LHCN-M2 (cell line): ENCODE measurements at regions not wholly inside any gene's neighbourhood (a gene's known extent, or its start where the extent isn't known, plus 50 kb on each side); places are given as distances from the start of the nearest gene placed in this dataset.
"Not testable (repeated sequence)": the region's sequence is repeated elsewhere in the genome, so short reads cannot be mapped to it uniquely, and the experiment has no call there.

Experiments used
- DNase-seq: peaks from one replicate; pipeline ENCODE4 v3.0.0-alpha.2; 2012; ENCODE audit warnings: low read depth

DNA sequence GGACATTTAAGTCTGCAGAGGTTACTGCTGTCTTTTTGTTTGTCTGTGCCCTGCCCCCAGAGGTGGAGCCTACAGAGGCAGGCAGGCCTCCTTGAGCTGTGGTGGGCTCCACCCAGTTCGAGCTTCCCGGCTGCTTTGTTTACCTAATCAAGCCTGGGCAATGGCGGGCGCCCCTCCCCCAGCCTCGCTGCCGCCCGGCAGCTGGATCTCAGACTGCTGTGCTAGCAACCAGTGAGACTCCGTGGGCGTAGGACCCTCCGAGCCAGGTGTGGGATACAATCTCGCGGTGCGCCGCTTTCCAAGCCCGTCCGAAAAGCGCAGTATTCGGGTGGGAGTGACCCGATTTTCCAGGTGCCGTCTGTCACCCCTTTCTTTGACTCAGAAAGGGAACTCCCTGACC lies 198.4 kb upstream of the FERMT1 start:
- DNase-seq, result not testable (repeated sequence)

DNA sequence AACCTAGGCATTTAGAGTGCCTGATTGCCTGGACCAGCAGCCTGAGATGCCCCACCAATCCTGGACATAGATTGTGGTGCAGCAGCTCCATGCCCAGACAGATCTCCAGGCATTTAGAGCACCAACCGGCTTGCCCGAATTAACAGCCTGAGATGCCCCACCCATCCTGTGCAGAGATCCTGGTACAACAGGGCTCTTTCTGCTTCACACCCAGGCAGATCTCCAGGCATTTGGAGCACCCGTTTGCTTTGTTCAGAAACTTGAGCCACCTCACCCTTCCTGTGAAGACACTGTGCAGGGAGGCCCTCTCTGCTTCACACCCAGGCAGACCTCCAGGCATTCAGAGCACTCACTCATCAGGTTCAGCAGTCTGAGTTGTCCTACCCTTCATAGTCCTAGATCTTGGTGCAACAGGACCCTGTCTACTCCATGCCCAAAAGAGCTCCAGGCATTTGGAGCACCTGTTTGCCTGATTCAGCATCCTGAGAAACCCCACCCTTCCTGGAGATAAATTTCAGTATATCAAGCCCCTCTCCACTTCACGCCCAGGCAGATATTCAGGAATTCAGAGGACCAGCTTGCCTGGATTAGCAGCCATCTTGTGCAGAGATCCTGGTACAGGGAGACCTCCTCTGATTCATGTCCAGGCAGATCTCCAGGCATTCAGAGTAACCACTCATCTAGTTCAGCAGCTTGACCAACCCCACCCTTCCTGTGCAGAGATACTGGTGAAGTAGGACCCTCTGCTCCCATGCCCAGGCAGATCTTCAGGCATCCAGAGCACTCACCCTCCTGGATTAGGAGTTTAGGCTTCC lies 189.2 kb upstream of the FERMT1 start:
- no peak for DNase-seq

DNA sequence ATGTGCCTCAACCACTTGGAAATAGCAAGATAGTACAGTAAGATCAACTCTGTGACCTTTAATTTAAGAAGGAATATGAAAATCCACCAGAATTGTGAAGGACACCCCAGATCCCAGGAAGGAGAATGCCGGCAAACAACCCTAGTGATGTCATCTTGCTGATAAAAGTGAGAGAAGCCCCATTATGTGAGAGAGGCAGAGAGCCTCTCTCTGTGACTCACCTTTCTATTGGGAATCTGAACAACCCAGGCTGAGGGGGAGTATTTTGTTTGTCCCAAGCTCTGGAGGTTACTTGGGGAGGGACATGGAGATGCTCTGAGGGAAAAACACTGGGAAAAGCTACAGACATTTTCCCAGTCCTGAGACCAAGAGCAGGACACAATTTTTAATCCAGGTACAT lies 188.3 kb upstream of the FERMT1 start:
- DNase-seq, result no peak

DNA sequence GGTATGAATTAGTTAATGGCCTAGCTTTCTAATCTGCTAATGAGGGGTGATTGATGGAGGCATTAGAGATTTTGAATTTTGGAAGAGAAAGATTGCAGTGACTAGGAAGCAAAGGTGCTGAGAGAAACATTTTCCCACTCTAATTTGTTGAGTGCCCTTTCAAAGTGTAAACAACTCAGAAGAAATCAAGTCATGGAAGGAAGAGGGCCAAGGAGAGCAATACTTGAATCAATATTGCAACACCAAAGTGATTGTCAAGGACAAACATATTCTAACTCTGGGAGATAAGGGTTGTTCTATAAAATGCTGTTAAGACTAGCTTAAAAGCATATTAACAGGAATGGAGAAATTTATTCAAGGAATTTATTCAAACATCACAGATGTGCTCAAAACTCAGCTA lies 182.7 kb upstream of the FERMT1 start:
- no peak for DNase-seq

DNA sequence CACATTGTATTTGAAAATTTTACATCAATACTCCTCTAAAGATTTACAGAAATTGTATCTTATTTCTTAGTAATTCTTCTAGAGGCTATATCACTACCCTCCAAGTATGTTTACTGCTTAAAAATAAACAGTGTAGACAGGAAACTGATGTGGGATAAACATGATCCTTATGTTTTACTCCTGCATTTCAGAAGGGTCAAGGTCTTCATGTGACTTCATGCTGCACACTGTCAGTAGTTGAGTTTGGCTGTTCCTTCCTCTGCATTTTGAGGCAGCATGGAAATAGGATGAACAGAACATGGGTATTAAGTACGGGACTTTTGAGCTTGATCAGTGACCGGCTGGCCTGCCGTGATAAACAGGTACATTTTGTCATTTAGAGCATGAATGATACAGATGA lies 179.2 kb upstream of the FERMT1 start:
- no peak for DNase-seq

DNA sequence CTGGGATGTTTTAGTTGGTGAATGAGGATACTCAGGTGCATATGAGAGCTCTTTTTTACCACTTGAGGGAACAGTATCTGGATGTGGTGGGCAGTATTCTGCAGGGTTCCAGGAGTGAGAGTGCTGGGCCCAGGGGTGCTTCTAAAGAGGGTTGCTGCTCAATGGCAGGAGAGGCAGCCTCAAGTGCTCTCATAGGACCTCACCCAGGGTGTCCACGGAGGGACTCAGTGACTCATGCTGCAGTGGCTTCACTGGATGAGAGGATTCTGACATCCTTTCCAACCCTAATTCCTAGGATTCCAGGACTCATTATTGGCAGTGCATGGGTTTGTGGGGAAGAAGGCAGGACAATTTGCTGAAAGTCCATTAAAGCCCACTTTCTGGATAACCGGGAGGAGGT lies 176.6 kb upstream of the FERMT1 start:
- no peak for DNase-seq

DNA sequence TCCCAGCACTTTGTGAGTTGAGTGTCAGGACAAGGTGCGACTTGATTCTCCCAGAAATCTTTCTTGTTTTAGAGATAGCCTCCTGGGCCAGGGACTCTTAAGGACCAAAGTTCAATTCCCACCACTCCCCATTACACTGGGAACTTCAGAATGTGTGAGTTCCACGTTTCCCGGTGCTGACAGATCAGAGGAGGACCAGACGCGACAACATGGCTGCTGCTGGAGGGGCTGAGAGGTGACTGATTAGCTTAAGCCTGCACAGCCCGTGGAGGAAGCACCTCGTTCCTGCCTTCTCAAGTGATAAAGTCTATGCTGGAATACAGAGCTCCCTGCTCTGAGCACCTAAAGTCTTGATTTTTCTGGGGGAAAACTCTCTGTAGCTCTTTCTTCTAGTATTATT lies 175.2 kb upstream of the FERMT1 start:
- DNase-seq, result no peak

DNA sequence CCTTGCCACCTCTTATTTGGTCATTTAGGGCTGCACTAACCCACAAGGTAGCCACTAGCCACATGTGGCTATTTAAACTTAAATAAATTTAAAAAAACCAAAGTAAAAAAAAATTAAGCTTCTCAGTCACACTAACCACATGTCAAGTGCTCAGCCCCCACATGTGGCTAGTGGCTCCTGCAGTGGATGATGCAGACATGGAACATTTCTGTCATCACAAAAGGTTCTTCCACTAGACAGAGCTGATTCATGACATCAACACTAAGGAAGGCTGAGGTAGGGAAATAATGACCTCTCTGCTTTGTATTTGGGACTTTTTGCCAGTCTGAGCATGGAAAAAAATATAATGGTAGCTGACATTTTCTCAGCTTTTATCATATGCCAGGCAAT lies 173.0 kb upstream of the FERMT1 start:
- DNase-seq, result no peak

DNA sequence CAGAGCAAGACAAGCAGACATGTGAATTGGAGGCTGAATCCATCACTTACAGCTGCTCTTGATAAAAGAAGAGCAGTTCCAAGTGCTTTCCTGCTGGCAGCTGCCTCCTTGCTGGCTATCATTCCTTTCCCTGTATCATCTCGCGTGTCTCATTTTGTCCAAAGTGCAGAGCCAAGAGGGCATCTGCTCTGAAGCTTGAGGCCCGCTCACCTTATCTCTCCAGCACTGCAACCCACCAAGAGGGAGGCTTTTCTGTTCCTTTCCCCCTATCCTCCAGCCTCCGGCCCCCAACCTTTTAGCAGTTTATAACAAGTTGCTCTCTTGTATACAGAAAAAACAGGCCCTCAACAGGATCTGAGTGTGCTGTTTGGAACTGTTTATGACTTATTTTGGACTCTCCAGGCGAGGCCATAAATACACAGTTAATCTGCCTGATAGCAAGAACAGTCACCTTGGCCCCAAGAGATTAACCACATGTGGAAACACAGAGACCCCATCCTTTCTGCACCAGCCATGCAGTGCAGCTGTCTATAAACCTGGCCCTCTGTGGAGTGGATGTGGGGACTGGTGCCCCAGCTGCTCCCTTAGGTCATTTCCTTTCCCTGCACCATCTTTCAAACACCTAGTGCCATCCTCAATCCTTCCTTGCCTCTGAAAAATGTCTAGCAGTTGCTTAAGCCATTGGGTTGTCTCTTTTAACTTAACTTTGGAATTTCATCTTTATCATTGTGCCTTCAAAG lies 172.5 kb upstream of the FERMT1 start:
- DNase-seq, result no peak

DNA sequence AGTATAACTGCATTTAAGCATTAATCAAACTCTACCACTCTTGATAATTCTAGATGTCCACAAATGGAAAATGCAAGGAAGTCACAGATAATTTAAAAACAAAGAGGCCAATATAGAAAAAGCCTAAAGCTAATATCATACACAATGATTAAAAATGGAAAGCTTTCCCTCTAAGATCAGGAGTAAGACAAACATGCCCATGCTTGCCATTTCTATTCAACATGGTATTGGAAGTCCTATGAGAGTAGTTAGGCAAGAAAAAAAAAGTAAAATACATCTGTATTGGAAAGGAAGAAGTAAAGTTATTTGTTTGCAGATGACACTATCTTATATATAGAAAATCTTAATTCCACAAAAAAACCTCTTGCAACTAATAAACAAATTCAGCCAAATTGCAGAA lies 164.6 kb upstream of the FERMT1 start:
- no peak for DNase-seq

DNA sequence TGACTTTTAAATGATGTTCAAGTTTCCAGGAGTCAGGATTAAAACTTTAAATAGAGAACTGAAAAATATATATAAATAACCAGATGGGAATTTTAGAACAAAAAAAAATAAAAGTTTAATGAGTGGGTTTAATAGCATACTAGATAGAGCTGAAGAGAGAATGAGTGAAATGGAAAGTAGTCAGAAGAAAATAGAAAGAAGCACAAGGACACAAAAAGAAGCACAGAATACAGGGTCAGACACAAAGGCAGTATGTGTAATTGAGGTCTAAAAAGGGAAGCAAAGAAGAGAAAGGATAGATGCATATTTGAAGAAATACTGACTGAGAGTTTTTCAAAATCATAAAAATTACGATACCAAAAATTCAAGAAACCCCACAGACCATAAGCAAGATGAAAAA lies 159.8 kb upstream of the FERMT1 start:
- DNase-seq, result no peak

DNA sequence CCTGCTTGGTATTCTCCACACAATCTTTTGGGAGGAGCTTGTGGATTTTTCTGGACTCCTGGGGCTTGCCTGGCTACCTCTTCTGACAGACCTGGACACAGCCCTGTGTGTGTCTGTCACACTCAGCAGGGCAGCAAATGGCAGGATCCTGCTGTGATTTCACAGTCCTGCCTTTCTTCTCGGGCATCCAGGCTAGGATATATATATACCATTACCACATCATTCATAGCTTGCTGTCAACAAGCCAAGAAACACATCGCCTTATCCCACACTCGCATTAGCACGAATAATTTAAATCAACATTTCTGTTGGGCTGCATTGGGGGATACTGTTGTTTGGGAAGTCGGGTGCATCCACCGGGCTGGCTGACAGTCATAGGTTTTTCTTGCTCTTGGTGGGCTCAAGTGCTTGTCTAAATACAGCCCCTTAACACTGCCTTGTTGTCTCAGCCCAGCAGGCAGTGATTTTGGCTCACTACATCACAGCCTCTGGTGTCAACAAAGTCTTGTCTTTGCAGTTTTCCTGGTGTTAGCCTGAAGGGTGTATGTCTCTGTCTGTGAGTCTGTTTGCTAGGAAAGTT lies 154.9 kb upstream of the FERMT1 start:
- DNase-seq, result no peak

DNA sequence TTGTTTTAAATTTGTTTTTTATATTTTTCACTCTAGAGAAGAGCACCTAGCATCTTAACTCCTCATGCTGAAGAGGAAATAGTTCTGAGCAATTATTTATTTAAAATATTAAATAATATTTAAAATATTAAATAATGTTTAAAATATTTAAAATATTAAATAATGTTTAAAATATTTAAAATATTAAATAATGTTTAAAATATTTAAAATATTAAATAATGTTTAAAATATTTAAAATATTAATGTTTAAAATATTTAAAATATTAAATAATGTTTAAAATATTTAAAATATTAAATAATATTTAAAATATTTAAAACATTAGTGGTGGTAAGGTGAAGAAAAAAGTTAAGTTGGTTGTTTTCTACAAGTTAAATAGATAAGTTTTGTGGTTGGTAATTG lies 147.6 kb upstream of the FERMT1 start:
- DNase-seq, result not testable (repeated sequence)

DNA sequence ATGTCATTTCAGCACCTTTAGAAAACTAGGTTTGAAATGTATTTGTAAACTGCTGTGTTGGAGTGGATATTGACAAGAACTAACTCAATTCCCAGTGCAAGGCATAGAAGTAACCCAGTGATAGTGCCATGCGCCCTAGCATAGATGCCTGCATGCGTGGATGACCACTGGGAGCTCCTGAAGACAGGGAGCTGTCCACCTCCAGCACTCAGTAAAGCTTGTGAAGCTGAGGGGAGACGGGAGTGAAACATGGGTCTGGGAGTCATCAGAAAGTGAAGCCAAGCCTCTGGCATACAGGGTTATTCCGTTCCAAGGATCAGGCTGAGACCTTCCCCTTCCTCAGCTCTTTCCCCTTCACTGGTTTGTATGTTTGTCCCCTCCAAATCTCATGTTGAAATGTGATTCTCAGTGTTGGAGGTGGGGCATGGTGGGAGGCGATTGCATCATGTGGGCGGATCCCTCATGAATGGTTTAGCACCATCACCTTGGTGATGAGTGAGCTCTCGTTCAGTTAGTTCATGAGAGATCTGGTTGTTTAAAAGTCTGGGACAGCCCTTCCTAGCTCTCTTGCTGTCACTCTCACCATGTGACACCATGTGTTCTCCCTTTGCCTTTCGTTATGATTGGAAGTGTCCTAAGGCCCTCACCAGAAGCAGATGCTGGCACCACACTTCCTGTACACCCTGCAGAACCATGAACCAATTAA lies 146.5 kb upstream of the FERMT1 start:
- DNase-seq, result no peak

DNA sequence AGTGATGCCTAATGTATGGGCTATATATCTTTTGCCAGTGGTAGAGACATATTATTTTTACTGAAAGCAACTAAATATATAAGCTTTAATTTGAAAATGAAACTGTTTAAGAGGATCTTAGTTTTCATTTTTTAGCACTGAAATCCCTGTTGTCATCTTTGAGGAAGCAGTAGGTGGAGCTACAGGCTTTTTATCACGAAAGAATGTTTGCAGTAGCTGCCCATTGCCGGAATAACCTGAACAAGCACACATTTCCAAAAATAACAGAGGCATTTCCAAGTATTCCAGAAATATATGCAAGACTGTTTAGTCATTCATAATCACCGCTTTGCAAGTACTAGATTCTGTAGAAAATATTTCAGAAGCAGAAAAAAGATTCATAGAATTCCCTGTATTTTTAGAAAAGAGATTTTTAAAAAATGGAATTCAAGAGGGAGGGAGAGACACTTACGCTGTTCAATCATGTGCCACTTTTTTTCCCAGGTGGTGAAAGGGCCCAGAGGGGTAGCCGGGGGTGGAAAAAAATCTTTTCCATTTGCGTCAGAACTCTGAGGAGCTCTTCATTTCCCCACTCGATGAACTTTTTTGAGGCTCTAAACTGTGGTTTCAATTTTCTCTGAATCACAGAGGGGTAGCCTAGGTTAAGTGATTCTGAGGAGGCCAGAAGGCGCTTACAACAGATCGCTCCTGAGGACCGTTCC lies 142.5 kb upstream of the FERMT1 start:
- peak; percentile 44 for DNase-seq

DNA sequence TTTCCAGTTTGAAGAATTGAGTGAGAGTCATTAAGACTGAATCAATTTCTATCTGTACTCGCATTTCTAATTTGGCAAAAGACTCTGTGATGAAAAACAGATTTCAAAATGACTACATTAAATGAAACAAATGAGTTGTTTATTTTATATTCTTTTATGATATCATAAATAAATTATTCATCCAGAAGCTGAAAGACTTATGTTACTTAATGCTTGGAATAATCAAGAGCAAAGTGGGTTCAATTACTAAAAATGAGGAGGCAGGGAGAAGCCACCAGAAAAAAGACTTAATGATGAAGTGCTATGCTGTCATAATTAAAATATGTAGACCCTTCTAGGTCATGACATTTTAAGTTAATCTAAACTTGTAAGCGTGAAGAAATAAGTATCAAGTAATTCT lies 130.6 kb upstream of the FERMT1 start:
- no peak for DNase-seq

DNA sequence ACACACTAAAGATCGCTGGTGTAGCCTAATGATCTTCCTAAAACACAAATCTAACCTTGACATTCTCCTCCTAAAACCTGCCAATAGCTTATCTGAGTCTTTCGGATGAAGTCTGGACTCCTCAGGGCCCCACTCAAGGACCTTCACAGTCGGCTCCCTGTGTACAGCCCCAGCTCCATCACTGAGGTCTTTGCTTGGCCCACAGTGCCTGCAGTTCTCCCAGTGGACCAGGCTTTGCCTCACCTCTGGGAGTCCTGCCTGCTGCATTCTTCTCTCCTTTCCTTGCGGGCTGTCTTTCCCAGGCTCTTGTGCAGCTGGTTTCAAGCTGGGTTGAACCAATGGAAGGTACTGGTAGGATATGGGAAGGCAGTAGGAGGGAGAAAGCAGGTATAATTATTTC lies 122.6 kb upstream of the FERMT1 start:
- DNase-seq, result no peak

DNA sequence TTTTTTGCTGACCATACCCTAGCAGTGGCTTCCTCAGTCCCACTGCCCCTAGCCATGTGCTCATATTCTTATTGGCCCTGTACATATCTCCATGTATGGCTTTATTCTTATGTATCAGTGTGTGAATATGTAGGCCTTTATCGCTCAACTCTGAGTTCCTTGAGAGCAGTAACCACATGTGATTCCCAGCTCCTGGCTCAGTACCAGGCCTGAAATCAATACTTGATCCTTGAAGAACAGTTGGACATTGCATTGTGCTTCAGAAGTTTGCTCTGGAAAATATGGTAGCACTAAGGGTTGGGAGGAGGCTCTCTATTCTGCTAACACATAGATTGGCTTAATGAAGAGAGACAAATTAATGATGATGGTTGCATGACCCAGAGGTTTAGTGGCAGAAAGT lies 118.8 kb upstream of the FERMT1 start:
- no peak for DNase-seq

DNA sequence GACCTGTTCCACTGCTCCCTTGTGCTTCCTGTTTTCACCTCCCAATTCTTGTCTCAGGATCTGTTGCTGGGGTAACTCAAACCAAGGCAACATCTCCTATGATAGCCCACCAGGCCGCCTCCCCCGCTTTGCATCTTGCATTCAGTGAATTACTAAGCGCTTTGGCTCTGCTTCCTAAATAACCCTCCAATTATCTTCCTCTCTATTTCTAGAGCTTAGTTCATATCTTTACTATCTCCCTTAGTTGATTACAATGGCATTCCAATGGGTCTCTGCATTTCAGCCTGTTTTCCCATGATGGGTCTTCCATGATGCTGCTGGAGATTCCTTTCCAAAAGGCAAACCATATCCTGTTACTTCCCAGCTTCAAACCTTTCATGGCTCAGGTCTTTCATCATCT lies 117.2 kb upstream of the FERMT1 start:
- DNase-seq, result no peak

DNA sequence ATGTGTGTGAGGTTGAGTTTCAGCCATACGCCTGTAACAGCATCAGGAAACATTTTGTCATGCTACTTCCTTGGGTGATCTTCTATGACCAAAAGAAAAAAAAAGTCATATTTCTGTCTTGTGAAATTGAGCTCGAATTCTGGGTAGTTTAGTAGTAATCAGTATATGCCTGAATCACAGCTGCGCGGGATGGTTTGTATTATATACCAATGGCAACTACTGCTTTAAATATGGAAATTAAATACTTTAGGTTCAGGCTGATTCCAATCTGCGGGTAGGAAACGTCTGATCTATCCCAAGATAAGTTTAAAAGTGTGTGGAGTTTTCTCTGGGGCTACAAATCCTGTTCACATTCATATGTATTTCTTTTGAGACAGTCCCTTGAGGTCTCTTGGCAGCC lies 115.6 kb upstream of the FERMT1 start:
- no peak for DNase-seq

DNA sequence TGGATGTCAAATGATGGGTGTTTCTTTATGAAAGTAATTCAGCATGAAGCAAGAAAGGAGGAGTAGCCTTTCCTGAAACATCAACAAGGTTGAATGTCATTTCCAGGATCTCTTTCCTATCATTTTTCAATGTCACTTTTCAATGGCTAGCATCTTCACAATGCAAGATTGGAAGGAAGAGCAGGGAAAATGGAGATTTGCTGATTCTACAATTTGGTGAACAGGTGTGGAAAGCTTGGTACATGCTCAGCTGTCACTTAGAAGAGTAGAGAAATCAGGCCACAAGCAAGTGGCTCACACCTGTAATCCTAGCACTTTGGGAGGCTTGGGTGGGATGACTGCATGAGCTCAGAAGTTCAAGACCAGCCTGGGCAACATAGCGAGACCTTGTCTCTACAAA lies 112.7 kb upstream of the FERMT1 start:
- no peak for DNase-seq

DNA sequence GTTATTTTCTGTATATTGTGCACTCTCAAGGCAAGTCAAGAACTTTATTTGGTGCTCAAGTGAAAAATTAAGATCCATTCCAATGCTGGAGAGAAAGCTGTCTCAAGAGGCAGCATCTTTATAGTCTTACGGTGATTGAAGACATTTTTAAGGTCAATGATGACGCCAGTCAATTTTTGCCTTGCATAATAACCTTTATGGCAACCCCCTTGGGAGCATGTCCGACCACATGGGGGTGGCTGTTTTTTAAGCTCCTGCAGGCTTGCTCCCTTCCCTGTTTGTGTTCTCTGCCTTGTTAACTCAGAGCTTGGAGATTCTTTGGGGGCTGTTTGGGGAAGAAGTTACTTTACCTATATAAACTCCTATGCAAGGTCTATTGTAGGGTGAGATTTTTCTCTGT lies 109.6 kb upstream of the FERMT1 start:
- no peak for DNase-seq
